Urinary bladder (tissue), 3 donors: ENCODE measurements at regions not wholly inside any gene's neighbourhood (a gene's known extent, or its start where the extent isn't known, plus 50 kb on each side); places are given as distances from the start of the nearest gene placed in this dataset.

Source experiments
- DNase-seq: peaks from one replicate; pipeline ENCODE4 v3.0.0-alpha.2; 2015; ENCODE audit errors: extremely low spot score
- H3K27ac ChIP-seq: one replicate; pipeline ENCODE4 v1.5.1; 2013; ENCODE audit warnings: low read depth, mild to moderate bottlenecking, moderate library complexity
- H3K36me3 ChIP-seq: one replicate; pipeline ENCODE4 v1.6.1; 2013; ENCODE audit warnings: mild to moderate bottlenecking, moderate library complexity; ENCODE audit not compliant: insufficient read depth
- H3K4me1 ChIP-seq: one replicate; pipeline ENCODE4 v1.6.1; 2013; ENCODE audit warnings: mild to moderate bottlenecking, moderate library complexity; ENCODE audit not compliant: insufficient read depth
- H3K4me3 ChIP-seq: one replicate; pipeline ENCODE4 v1.5.1; 2013; ENCODE audit warnings: low read depth, low read length
- WGBS: extraction: QIAGEN DNeasy Blood & Tissue Kit; methylation state at CpG from one replicate; pipeline ENCODE4 v1.1.7; 2013; 5-methylcytosine and 5-hydroxymethylcytosine counted together
- donor health status: healthy with polysubstance abuse.
- donor health status: healthy.

DNA sequence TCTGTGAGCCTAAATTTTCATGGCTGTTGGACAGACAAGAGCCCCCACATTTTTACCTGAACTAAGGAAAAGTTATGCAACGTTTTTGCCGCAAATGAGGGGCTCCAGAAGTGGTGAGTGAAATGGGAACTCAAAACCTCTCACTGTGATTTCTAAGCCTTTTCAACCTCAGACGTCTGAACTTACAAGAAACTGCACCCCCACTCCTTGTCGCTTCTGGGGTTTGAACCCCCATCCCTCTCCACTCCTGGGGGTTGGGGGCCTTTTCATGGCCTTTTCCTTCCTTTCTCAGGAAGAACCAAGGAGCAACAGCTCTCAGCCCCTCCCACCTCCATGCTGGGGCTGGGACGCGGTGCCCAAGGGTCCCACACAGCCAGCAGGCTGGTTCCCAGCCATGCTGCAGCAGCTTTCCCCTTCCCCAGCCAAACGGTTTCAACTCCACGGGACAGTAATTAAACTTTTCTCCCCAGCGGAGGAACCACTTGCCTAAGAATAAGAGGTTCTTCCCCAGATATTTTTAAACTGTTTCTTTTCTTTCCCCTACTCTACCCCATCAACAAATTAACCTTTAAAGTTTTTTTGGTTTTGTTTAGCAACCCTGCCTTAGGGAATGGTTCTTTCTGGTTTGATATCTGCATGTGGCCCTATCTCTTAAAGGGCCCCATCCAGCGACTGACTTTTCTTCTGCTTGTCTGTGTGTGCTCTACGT lies 387.6 kb upstream of the CBLB start:
- H3K27ac ChIP-seq: no peak overlapping the region
- no peaks in the 10 kb centered on the region for H3K36me3 ChIP-seq
- H3K4me3 ChIP-seq: no peak overlapping the region
- no peaks in the 10 kb centered on the region for H3K4me1 ChIP-seq
- 92% methylated on average over 11 of the region's 11 CpGs for WGBS
- DNase-seq: no peak

DNA sequence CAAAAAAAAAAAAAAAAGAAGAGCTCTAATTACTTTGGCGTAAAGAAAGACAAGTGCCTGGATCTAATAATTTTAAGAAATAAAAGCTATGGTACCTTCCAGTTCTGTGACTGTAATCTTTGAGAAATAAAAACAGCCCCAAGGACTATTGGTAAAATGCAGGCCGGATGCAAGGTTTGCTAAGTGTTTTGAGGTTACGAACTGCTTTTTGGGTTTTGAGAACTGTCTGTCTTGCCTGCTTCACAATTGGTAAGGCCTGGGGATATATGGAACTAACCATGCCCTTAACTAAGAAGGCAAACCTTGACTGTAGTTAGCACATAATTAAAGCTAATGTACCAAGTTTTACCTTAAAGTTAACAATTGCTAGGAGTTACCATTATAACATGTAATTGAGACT lies 388.4 kb upstream of the CBLB start:
- Histone ChIP-seq H3K36me3 (no peaks in the 10 kb centered on the region), H3K4me3 (no peak overlapping the region), H3K4me1 (no peaks in the 10 kb centered on the region), H3K27ac (no peak overlapping the region)
- 95% methylated on average over 3 of the region's 3 CpGs for WGBS
- no peak for DNase-seq

GRCh38 chr3:106261396-106261795 lies 392.6 kb upstream of the CBLB start:
- no peak overlapping the region for H3K4me3 ChIP-seq
- no peak for DNase-seq
- H3K27ac ChIP-seq: no peak overlapping the region
- no peaks in the 10 kb centered on the region for H3K36me3 ChIP-seq
- no peaks in the 10 kb centered on the region for H3K4me1 ChIP-seq
- WGBS: 99% methylated on average over 1 of the region's 1 CpG

DNA sequence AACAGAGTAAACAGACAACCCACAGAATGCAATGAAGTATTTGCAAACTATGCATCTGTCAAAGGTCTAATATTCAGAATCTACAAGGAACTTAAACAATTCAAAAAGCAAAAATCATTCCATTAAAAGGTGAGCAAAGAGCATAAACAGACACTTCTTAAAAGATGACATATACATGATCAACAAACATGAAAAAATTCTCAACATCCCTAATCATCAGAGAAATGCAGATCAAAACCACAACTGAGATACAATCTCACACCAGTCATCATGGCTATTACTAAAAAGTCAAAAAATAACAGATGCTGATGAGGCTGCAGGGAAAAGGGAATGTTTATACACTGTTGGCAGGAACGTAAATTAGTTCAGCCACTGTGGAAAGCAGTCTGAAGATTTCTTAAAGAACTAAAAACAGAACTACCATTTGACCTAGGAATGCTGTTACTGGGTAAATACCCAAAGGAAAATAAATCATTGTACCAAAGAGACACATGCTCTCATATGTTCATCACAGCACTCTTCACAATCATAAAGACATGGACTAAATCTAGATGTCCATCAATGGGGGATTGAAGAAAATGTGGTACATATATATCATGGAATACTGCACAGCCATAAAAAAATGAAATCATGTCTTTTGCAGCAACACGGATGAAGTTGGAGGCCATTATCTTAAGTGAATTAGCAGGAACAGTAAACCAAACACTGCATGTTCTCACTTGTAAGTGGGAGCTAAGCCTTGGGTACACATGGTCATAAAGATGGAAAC lies 393.3 kb upstream of the CBLB start:
- no peaks in the 10 kb centered on the region for H3K36me3 ChIP-seq
- no peak overlapping the region for H3K4me3 ChIP-seq
- no peaks in the 10 kb centered on the region for H3K4me1 ChIP-seq
- H3K27ac ChIP-seq: no peak overlapping the region
- DNase-seq: no peak
- 46% methylated on average over 2 of the region's 2 CpGs for WGBS

DNA sequence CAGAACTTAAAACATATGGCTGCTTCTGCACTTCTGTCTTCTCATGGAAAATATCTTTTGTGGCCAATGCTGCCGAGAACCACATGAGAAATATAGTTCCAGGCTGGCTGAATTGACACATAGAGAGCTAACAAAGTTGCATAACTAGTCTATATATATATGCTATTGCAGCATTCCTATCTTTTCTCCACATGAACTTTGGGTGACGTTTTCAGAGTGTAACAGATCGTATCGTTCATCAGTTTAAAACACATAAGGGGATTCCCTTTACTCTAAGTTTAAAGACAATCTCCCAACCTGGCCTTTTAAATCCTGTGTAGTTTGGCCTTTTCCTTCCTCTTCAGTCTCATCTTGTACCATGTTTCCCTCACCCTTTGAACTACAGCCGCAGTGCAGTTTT lies 394.2 kb upstream of the CBLB start:
- H3K4me1 ChIP-seq: no peaks in the 10 kb centered on the region
- DNase-seq: no peak
- H3K27ac ChIP-seq: no peak overlapping the region
- no peak overlapping the region for H3K4me3 ChIP-seq
- 79% methylated on average over 5 of the region's 5 CpGs for WGBS
- H3K36me3 ChIP-seq: no peaks in the 10 kb centered on the region

DNA sequence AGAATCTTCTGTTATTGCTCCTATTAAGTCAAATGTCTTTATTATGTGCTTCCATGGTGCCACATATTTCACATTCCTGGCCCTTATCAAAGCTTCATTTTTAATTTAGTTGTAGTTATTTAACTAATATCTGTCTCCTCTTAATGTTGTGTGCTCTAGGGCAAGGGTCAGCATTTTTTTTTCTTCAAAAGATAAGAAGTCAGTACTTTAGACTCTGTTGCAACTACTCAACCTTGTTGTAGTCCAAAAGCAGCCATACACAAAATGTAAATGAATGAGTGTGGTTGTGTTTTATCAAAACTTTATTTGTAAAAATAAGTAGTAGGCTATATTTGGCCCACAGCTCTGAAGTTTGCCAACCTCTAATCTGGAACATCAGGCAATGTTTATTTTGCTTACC lies 394.7 kb upstream of the CBLB start:
- no peak overlapping the region for H3K4me3 ChIP-seq
- DNase-seq: no peak
- H3K4me1 ChIP-seq: no peaks in the 10 kb centered on the region
- no peak overlapping the region for H3K27ac ChIP-seq
- H3K36me3 ChIP-seq: no peaks in the 10 kb centered on the region

GRCh38 chr3:106265704-106266103 lies 396.9 kb upstream of the CBLB start:
- Histone ChIP-seq H3K4me1 (no peaks in the 10 kb centered on the region), H3K36me3 (no peaks in the 10 kb centered on the region), H3K4me3 (no peak overlapping the region), H3K27ac (no peak overlapping the region)
- no peak for DNase-seq
- WGBS: 43% methylated on average over 3 of the region's 3 CpGs

DNA sequence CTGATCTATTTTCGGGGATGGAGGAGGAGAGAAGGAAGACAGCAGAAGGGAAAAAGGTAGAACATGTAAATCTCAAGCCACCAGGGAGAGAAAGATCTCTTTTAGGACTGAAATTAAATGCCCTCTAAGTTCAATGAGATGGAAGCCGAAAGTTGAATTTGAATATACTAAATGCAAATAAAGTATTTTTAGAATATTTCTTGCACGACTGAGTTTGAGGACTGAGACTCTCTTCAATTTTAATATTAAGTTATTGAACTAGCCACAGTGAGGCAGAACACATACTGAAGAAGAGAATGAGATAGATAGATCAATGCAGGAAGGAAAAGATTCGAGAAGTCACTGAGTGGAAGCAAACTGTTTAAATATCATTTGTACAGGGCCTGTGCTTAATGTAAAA lies 399.9 kb upstream of the CBLB start:
- Histone ChIP-seq H3K4me1 (no peaks in the 10 kb centered on the region), H3K36me3 (peaks cover 1% of the 10 kb centered on the region), H3K4me3 (no peak overlapping the region), H3K27ac (no peak overlapping the region)
- no peak for DNase-seq
- WGBS: 95% methylated on average over 4 of the region's 4 CpGs

DNA sequence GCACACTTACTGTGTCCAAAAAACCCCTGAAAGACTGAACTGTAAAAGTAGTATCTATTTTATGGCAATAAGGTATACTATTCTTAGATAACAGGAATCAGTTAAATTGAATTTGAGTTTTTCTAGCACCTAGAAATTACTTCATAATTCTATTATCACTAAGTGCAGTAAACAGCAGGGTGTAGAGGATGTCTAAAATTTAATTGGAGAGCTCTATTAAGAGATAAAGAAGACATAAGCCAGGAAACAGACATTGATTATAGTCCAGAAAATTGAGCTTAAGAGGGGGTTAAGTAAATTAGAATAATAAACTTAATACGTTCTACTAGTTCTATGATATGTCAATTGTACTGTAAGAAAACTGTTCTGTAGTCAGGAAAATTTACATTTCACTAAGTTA lies 403.5 kb upstream of the CBLB start:
- WGBS: 79% methylated on average over 1 of the region's 1 CpG
- DNase-seq: no peak
- Histone ChIP-seq H3K36me3 (peaks cover 1% of the 10 kb centered on the region), H3K4me1 (no peaks in the 10 kb centered on the region), H3K27ac (no peak overlapping the region), H3K4me3 (no peak overlapping the region)

GRCh38 chr3:106275592-106275991 lies 406.8 kb upstream of the CBLB start:
- no peak overlapping the region for H3K27ac ChIP-seq
- peaks cover 1% of the 10 kb centered on the region for H3K36me3 ChIP-seq
- H3K4me1 ChIP-seq: no peaks in the 10 kb centered on the region
- no peak overlapping the region for H3K4me3 ChIP-seq
- WGBS: 57% methylated on average over 5 of the region's 5 CpGs
- no peak for DNase-seq

DNA sequence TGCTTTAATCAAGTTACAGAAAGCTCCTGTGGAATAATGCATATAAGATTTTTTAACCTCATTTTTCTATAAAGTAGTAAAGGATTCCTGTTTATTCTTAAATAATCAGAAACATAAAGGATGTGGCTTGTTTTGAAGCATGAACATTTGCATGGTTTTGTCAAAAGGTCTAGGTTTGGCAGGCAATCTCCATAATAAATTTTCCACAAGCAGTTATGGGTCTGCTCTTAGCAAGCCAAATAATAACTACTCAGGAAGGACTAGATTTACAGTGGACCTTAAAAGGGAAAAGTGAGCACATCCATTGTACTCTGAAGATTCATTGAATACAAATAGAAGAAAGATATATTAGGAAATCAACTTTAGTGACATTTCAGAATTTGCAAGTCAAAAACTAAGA lies 407.3 kb upstream of the CBLB start:
- peaks cover 1% of the 10 kb centered on the region for H3K36me3 ChIP-seq
- DNase-seq: no peak
- no peaks in the 10 kb centered on the region for H3K4me1 ChIP-seq
- no peak overlapping the region for H3K4me3 ChIP-seq
- no peak overlapping the region for H3K27ac ChIP-seq

DNA sequence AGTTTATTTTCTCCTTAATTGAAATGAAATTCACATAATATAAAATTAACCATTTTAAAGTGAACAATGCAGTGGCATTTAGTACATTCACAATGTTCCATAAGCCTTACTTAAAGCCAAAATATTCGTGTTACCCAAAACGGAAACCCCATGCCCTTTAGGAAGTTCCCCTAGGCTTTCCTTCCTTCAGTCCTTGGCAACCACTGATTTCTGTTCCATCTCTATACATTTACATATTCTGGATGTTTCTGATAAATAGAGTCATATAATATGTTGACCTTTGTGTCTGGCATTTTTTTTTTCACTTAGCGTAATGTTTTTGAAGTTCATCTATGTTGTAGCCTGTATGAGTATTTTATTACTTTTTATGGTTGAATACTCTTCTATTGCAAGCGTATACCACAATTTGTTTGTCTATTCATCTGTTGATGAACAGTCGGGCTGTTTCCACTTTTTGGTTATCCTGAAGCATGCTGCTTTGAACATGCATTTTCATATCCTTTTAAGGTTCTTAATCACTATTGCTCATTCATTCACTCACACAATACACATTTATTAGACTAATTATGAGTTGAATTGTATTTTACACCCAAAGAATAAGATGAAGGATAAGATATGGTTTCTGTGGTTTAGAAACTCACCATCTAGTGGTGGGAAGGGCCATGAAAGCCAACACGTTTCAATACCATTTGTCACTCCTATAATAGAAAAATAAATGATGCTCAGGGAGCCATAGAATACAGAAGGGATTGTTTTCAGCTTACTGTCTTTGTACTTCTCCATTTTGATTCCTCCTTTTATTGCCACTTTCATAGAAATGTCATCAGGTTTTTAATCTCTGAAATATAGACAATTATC lies 408.2 kb upstream of the CBLB start:
- H3K36me3 ChIP-seq: no peaks in the 10 kb centered on the region
- H3K4me3 ChIP-seq: no peak overlapping the region
- no peaks in the 10 kb centered on the region for H3K4me1 ChIP-seq
- DNase-seq: no peak
- 88% methylated on average over 6 of the region's 6 CpGs for WGBS
- no peak overlapping the region for H3K27ac ChIP-seq

- 99% methylated on average over 1 of the region's 1 CpG for whole genome bisulfite sequencing
- Histone ChIP-seq H3K4me1 (no peaks in the 10 kb centered on the region), H3K36me3 (no peaks in the 10 kb centered on the region), H3K4me3 (no peak overlapping the region), H3K27ac (no peak overlapping the region)
- DNase-seq: no peak
Measured at GRCh38 chr3:106277731-106278130, 408.9 kb upstream of the CBLB start.

- 10% methylated on average over 2 of the region's 2 CpGs for WGBS
- no peak overlapping the region for H3K4me3 ChIP-seq
- no peak overlapping the region for H3K27ac ChIP-seq
- H3K36me3 ChIP-seq: no peaks in the 10 kb centered on the region
- H3K4me1 ChIP-seq: no peaks in the 10 kb centered on the region
- DNase-seq: peak; percentile 55
Measured at GRCh38 chr3:106281221-106281620, 412.4 kb upstream of the CBLB start.
